NCI-H146 treated with DMSO at 0.1 percent for 48 hours (cell line): ENCODE measurements at regions not wholly inside any gene's neighbourhood (a gene's known extent, or its start where the extent isn't known, plus 50 kb on each side); places are given as distances from the start of the nearest gene placed in this dataset.
"Not testable (repeated sequence)": the region's sequence is repeated elsewhere in the genome, so short reads cannot be mapped to it uniquely, and the experiment has no call there.

Experiments
- DNase-seq: peaks from one replicate; lab custom pipeline; 2025; ENCODE audit not compliant: unreplicated experiment; lab: John Stamatoyannopoulos, UW

- peak; percentile 60 for DNase-seq
Measured at GRCh38 chr2:56018267-56018666, 94.7 kb upstream of the EFEMP1 start.

GRCh38 chr2:56021136-56021474 lies 97.5 kb upstream of the EFEMP1 start:
- no peak for DNase-seq

- DNase-seq: peak; percentile 44
Measured at GRCh38 chr2:56021579-56021978, 98.0 kb upstream of the EFEMP1 start.

GRCh38 chr2:56025469-56026193 lies 102.0 kb upstream of the EFEMP1 start:
- DNase-seq: no peak

- no peak for DNase-seq
Measured at GRCh38 chr2:56026828-56027227, 103.2 kb upstream of the EFEMP1 start.

- no peak for DNase-seq
Measured at GRCh38 chr2:56030062-56030461, 106.5 kb upstream of the EFEMP1 start.

- DNase-seq: no peak
Measured at GRCh38 chr2:56030901-56031300, 107.3 kb upstream of the EFEMP1 start.

GRCh38 chr2:56034258-56034657 lies 110.7 kb upstream of the EFEMP1 start:
- DNase-seq: no peak

- DNase-seq: peak; percentile 56
Measured at GRCh38 chr2:56040189-56040588, 116.6 kb upstream of the EFEMP1 start.

GRCh38 chr2:56040834-56041233 lies 117.3 kb upstream of the EFEMP1 start:
- DNase-seq: no peak

GRCh38 chr2:56047136-56047535 lies 123.6 kb upstream of the EFEMP1 start:
- peak; percentile 80 for DNase-seq

GRCh38 chr2:56049233-56049845 lies 125.8 kb upstream of the EFEMP1 start:
- peak; percentile 88 for DNase-seq

GRCh38 chr2:56053679-56054078 lies 130.1 kb upstream of the EFEMP1 start:
- DNase-seq: peak; percentile 73

- DNase-seq: no peak
Measured at GRCh38 chr2:56055405-56055804, 128.4 kb upstream of the CCDC85A start.

GRCh38 chr2:56061327-56061726 lies 122.5 kb upstream of the CCDC85A start:
- DNase-seq: not testable (repeated sequence)

GRCh38 chr2:56068746-56069145 lies 115.0 kb upstream of the CCDC85A start:
- no peak for DNase-seq

- DNase-seq: peak; percentile 18
Measured at GRCh38 chr2:56077359-56077915, 106.4 kb upstream of the CCDC85A start.

- DNase-seq: no peak
Measured at GRCh38 chr2:56082665-56083064, 101.1 kb upstream of the CCDC85A start.

GRCh38 chr2:56084111-56084901 lies 99.5 kb upstream of the CCDC85A start:
- DNase-seq: no peak

GRCh38 chr2:56086336-56086735 lies 97.5 kb upstream of the CCDC85A start:
- no peak for DNase-seq

GRCh38 chr2:56088411-56088810 lies 95.4 kb upstream of the CCDC85A start:
- DNase-seq: no peak

- DNase-seq: no peak
Measured at GRCh38 chr2:56089931-56090330, 93.9 kb upstream of the CCDC85A start.
